Panc1 (cell line): ENCODE measurements at regions not wholly inside any gene's neighbourhood (a gene's known extent, or its start where the extent isn't known, plus 50 kb on each side); places are given as distances from the start of the nearest gene placed in this dataset.

Experiments used
- ATAC-seq: fragments of 200-7000 bp; cut with Tn5 transposase; 2 replicates; pipeline ENCODE4 v1.9.1; 2020; ENCODE audit warnings: mild to moderate bottlenecking, moderate library complexity
- BruUV-seq: library from RNA; stranded (reverse); fragments of 400-500 nt; replicated peaks from 2 replicates; lab custom pipeline; 2021; lab: Mats Ljungman, UMichigan
- CTCF ChIA-PET: fragments of 300-600 bp; sonication (Branson Sonifier 250); formaldehyde crosslinking; loops from one replicate; lab custom pipeline; 2022; ENCODE audit warnings: antibody characterized with exemption; lab: Charles Lee
- POLR2A ChIA-PET: fragments of 300-600 bp; sonication (Branson Sonifier 250); formaldehyde crosslinking; loops from one replicate; lab custom pipeline; 2022; ENCODE audit warnings: antibody characterized with exemption; lab: Charles Lee
- DNase-seq: peaks from one replicate; pipeline ENCODE4 v3.0.0-alpha.2; 2010; ENCODE audit warnings: low read depth, low spot score
- H3K27ac ChIP-seq: 2 replicates; pipeline ENCODE4 v1.5.1; 2011; ENCODE audit warnings: mild to moderate bottlenecking, low read length, inconsistent platforms
- H3K27me3 ChIP-seq: fragments of 200-500 bp; sonication (Bioruptor generic); 2 replicates; pipeline ENCODE4 v1.6.0; 2014; ENCODE audit warnings: low read length, inconsistent platforms; ENCODE audit not compliant: control insufficient read depth, insufficient read depth
- H3K36me3 ChIP-seq: fragments of 200-500 bp; sonication (Bioruptor generic); 2 replicates; pipeline ENCODE4 v1.5.1; 2014; ENCODE audit warnings: inconsistent platforms, mild to moderate bottlenecking, low read length, moderate library complexity; ENCODE audit not compliant: control insufficient read depth, insufficient read depth
- H3K4me1 ChIP-seq: 2 replicates; pipeline ENCODE4 v1.5.1; 2011; ENCODE audit warnings: inconsistent platforms, mild to moderate bottlenecking, low read length, moderate library complexity; ENCODE audit not compliant: control insufficient read depth, insufficient read depth
- H3K4me3 ChIP-seq, 2 experiments: 2 replicates each; pipeline ENCODE4 v1.5.1; 2011 to 2012; ENCODE audit warnings: low read depth in 2 of 2, low read length in 2 of 2, mild to moderate bottlenecking in 2 of 2, inconsistent platforms in 1 of 2, moderate library complexity in 1 of 2
- H3K9me3 ChIP-seq: fragments of 200-500 bp; sonication (Bioruptor generic); 2 replicates; pipeline ENCODE4 v1.5.1; 2014; ENCODE audit warnings: low read depth, mild to moderate bottlenecking, inconsistent platforms, low read length, moderate library complexity; ENCODE audit not compliant: control insufficient read depth, insufficient read depth
- POLR2AphosphoS5 ChIP-seq: IDR thresholded peaks from 2 replicates; pipeline ENCODE4 v1.6.1; 2012; ENCODE audit warnings: mild to moderate bottlenecking, low read depth, low read length, moderate library complexity
- SIN3A ChIP-seq: IDR thresholded peaks from 2 replicates; pipeline ENCODE4 v1.6.1; 2012; ENCODE audit warnings: low read depth, mild to moderate bottlenecking, low read length, moderate library complexity, borderline replicate concordance; ENCODE audit not compliant: insufficient read depth
- TCF7L2 ChIP-seq: IDR thresholded peaks from 2 replicates; pipeline ENCODE4 v1.6.1; 2011; ENCODE audit warnings: mild to moderate bottlenecking, low read depth, low read length, inconsistent platforms
- in situ Hi-C: cut with HindIII; loops from 2 replicates; pipeline ENCODE4 v1.10.0; 2016; ENCODE audit warnings: low sequenced_read_pairs, low pct_unique_long_range_greater_than_20kb
- intact Hi-C: fragments of 100-400 bp; cut with micrococcal nuclease; formaldehyde crosslinking; loops from one replicate; pipeline ENCODE4 v1.10.0; 2022; ENCODE audit not compliant: unreplicated experiment
- TF ChIP-seq, protein P1 (sequence below): fragments of 450-650 bp; IDR thresholded peaks from 2 replicates; pipeline ENCODE4 v1.5.1; 2017; ENCODE audit warnings: mild to moderate bottlenecking
- TF ChIP-seq, protein P2 (sequence below), 2 experiments: IDR thresholded peaks; 2 replicates each; pipeline ENCODE4 v1.6.1; 2011 to 2012; ENCODE audit warnings: low read depth in 2 of 2, control low read depth in 1 of 2, low read length in 1 of 2, mild to moderate bottlenecking in 1 of 2, moderate library complexity in 1 of 2; ENCODE audit not compliant: insufficient read depth in 1 of 2

DNA sequence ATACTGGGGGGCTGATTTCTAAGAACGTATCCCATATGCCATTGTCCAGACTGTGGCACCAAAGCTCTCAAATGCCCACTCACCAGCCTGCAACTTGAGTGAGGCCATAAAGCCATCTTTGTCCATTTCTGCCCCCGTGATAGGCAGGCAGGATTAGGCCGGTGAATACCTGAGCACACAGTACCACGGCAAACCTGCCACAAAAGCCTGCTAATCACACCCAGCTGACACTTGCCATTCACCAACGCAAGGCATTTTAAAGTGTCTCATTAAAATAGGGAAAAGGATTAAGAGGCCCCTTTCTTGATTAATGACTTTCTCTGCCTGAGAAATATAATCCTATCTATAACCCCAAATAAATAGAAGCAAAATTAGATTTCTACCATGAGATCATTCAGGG lies 111.4 kb upstream of the NANOS1 start:
- no TSS peak for BruUV-seq
- TF ChIP-seq TCF7L2 (no peak), POLR2AphosphoS5 (no peak), SIN3A (no peak)
- TF ChIP-seq, protein P1, sequence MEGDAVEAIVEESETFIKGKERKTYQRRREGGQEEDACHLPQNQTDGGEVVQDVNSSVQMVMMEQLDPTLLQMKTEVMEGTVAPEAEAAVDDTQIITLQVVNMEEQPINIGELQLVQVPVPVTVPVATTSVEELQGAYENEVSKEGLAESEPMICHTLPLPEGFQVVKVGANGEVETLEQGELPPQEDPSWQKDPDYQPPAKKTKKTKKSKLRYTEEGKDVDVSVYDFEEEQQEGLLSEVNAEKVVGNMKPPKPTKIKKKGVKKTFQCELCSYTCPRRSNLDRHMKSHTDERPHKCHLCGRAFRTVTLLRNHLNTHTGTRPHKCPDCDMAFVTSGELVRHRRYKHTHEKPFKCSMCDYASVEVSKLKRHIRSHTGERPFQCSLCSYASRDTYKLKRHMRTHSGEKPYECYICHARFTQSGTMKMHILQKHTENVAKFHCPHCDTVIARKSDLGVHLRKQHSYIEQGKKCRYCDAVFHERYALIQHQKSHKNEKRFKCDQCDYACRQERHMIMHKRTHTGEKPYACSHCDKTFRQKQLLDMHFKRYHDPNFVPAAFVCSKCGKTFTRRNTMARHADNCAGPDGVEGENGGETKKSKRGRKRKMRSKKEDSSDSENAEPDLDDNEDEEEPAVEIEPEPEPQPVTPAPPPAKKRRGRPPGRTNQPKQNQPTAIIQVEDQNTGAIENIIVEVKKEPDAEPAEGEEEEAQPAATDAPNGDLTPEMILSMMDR, result no peak
- TF ChIP-seq, protein P2, sequence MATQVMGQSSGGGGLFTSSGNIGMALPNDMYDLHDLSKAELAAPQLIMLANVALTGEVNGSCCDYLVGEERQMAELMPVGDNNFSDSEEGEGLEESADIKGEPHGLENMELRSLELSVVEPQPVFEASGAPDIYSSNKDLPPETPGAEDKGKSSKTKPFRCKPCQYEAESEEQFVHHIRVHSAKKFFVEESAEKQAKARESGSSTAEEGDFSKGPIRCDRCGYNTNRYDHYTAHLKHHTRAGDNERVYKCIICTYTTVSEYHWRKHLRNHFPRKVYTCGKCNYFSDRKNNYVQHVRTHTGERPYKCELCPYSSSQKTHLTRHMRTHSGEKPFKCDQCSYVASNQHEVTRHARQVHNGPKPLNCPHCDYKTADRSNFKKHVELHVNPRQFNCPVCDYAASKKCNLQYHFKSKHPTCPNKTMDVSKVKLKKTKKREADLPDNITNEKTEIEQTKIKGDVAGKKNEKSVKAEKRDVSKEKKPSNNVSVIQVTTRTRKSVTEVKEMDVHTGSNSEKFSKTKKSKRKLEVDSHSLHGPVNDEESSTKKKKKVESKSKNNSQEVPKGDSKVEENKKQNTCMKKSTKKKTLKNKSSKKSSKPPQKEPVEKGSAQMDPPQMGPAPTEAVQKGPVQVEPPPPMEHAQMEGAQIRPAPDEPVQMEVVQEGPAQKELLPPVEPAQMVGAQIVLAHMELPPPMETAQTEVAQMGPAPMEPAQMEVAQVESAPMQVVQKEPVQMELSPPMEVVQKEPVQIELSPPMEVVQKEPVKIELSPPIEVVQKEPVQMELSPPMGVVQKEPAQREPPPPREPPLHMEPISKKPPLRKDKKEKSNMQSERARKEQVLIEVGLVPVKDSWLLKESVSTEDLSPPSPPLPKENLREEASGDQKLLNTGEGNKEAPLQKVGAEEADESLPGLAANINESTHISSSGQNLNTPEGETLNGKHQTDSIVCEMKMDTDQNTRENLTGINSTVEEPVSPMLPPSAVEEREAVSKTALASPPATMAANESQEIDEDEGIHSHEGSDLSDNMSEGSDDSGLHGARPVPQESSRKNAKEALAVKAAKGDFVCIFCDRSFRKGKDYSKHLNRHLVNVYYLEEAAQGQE (IDR thresholded peaks at IDR 0.05; ENCODE audit: insufficient read depth in 1 of 2, low read depth in 2 of 2, low read length in 1 of 2), result no peak
- no peaks in the 10 kb centered on the region for H3K4me1 ChIP-seq
- in situ Hi-C loops, result no loop called here
- no peak for ATAC-seq
- H3K27ac ChIP-seq, result no peak overlapping the region
- no peaks in the 10 kb centered on the region for H3K9me3 ChIP-seq
- DNase-seq, result no peak
- H3K27me3 ChIP-seq, result no peaks in the 10 kb centered on the region
- H3K4me3 ChIP-seq, result no peak overlapping the region
- intact Hi-C loops, result no loop called here
- ChIA-PET POLR2A (no interaction called here), CTCF (no interaction called here)
- H3K36me3 ChIP-seq, result no peaks in the 10 kb centered on the region

DNA sequence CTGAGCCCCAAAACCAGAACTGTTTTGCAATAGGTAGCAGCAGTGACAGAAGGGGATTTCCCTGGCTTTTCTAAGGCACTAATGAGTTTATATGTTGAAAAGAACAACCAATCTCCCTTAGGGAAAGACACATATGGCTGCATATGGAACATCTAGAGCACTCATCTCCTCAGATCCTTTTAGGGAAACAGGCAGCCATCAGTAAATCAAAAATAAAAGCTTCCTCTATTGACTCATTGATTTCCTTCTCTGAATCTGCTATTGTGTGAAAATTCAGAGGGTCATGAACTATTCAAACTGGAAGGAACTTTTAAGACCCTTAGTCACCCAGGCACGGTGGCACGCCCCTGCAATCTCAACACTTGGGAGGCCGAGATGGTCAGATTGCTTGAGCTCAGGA lies 110.9 kb upstream of the NANOS1 start:
- no peaks in the 10 kb centered on the region for H3K36me3 ChIP-seq
- in situ Hi-C loops, result no loop called here
- H3K4me1 ChIP-seq, result no peaks in the 10 kb centered on the region
- no peaks in the 10 kb centered on the region for H3K9me3 ChIP-seq
- no TSS peak for BruUV-seq
- intact Hi-C loops, result no loop called here
- ATAC-seq (no peak), DNase-seq (no peak)
- H3K27me3 ChIP-seq, result no peaks in the 10 kb centered on the region
- no peak overlapping the region for H3K4me3 ChIP-seq
- H3K27ac ChIP-seq, result no peak overlapping the region
- POLR2A ChIA-PET, result no interaction called here
- CTCF ChIA-PET, result interaction anchor here (0.7 kb wide), 1 partner anchor 59 kb away, joined by 7 read pairs; no protein-coding TSS in a partner anchor
- TF ChIP-seq POLR2AphosphoS5 (no peak), TCF7L2 (no peak)
- TF ChIP-seq, protein P1, result no peak
